ENCODE measurements at regions not wholly inside any gene's neighbourhood (a gene's known extent, or its start where the extent isn't known, plus 50 kb on each side); places are given as distances from the start of the nearest gene placed in this dataset.

DNA sequence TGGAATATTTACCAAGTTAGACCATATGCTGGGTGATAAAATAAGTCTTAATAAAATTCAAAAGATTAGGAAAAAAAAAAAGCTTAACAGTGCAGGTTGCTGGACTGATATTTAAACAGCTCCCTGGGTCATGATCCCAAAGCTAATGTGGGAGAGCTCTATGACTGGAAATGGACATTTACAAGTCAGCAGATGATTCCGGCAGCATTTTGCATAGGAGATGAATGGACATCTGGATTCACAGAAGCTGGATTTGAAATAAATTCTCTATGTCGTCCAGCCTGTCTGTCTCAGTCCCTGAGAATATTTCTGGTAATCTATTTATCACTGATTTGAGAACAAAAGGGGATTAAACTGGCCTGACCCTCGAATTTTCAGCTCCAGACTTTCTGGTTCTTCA lies 52.3 kb upstream of the KLHL25 start:
- no peak for DNase-seq (ENCODE audit: low read depth)

DNA sequence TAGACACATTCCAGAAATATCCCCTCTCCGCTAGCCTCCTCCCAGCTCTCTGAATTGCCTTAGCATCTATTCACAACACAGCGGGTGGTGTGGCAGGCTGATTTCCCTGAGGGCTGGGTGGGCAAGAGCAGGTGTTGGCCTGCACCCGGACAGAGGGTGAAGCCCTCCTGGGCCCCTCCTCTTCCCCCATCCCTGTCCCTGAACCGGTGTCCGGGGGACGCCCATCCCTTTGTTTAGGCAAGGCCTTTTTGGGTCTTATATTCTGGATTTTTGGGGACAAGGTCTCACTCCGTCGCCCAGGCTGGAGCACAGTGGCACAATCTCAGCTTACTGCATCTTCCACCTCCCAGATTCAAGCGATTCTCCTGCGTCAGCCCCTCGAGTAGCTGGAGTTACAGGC lies 55.2 kb upstream of the KLHL25 start:
- DNase-seq (ENCODE audit: low read depth), result no peak

DNA sequence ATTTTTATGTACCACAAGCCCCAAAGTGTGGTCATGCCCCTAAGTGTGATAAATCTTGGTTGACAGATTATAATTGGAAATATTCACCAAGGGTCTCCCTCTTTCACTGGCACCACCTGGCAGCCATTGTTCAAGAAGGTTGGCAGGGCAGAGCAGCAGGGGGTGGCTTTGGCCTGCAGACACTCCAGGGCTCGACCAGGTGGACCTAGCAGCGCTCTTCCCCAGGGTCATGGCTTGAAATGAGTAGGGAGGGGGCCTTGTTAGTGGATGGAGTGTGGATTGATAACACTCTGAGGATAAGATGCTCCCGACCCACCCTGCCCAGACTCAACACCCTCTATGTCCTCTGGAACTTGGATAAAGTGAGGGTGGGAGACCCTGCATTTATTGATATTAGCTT lies 58.2 kb upstream of the KLHL25 start:
- no peak for DNase-seq (ENCODE audit: low read depth)

DNA sequence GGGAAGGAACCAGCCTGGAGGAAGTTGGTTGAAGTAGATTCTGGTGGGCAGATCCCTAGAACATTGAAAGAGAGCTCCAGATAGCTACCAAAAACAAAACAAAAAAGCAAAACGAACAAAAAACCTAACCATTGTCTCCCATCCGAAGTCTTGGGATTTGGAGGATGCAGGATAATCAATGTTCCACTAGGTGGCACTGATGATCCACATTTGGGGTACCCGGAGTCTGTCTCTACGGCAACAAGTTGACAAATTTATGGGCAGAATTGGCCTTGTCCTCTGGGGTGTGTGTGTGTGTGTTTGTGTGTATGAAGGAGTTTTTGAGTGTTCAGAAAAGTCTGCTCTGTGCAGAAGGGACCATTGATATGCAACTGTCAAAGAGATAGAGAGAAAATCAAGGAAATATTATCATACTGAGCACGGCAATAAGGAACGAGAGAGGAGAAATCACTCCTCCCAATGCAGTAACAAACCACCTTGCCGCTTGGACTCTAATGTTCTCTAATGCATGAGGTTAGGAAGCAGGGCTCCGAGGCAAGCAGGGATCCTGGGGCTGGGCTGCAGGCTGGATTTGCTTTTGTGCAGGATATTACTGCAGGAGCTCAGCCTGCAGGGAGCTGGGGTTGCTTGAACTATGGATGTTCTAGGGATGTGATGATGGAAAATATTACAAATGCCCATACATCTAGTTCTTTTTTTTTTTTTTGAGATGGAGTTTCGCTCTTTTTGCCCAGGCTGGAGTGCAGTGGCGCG lies 59.8 kb upstream of the KLHL25 start:
- DNase-seq (ENCODE audit: low read depth), result peak; percentile 37

DNA sequence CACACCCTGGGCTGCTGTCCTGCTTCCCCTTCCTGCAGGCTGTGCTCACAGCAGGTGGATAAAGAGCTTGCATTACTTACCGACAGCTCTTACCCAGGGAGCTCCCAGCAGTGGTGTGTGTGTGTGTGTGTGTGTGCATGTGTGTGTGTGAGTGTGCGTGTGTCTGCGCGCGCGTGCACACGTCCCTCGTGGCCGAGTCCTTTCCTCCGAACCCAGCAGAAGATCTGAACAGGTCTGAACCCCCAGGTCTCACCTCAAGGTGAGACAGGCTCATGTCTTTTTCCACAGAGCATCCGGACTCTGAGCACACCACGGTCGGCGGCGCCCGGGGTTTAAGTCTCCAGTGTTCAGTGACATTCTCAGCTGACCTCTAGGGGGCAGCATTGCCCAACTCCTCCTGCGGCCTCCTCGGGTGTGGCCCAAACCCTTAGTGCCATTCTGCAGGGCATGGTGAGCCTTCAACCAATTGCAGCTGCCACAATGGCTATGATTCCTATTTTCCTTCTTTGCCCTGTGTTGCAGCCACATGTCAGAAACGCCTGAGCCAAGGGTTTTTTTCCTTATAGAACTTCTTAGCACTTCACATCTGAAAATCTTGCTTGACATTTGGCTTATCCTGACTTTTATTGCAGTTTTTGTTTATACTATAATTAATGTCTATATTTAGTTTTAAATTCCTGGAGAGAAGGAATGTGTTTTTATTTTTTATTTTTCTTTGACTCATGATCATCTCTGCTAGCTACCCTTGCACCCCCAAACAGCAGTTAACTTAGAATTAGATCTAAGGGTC lies 64.1 kb upstream of the KLHL25 start:
- peak; percentile 57 for DNase-seq (ENCODE audit: low read depth)

DNA sequence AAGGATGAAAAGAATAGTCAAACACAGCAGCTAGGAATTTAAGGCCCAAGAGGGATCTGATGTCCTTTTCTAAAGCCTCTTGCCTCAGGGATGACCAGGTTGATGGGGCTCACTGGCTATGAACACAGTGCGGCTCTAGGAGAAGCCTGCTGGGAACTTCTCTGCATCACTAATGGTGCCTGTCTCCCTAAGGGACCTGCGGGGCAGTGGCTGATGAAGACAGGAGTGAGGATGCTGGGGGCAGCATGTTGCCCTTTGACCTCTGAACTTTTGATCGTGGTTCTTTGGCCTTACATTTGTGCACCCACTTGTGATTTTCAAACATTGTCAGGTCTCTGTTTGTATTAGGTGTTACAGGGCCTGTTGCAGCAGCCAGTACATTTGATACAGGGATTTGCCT lies 64.9 kb upstream of the KLHL25 start:
- no peak for DNase-seq (ENCODE audit: low read depth)

DNA sequence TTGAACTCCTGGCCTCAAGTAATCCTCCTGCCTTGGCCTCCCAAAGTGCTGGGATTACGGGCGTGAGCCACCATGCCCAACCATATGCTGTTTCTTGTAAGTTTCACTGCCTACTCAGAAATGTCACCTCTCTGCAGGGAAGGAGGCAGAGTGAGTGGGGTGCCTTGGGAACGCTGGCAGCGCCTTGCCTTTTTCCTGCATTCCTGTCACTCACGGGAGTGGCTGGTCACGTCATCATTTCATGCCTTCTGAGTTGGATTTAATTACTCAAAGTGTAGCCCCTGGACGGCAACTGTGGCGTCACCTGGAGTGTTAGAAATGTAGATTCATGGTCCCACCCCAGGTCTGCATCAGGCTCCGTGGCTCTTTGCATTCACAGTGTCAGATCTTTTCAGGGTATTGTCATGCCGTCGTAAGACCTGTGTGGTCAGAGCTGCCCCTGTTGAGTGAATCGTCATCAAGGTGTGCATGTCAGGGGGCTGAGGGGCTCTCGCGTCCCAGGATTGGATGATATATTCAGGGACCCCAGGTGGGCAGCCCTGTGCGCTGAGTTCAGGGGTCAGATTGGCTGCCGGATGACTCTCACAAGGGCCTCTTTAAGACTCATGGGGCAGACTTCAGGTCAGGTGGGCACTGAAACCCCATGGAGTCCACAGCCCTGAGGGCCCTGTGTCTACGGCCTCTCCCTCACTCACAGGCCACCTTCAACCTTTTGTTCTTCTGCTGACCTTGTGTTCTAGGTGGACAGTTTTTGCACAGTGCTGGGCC lies 65.9 kb upstream of the KLHL25 start:
- no peak for DNase-seq (ENCODE audit: low read depth)

DNA sequence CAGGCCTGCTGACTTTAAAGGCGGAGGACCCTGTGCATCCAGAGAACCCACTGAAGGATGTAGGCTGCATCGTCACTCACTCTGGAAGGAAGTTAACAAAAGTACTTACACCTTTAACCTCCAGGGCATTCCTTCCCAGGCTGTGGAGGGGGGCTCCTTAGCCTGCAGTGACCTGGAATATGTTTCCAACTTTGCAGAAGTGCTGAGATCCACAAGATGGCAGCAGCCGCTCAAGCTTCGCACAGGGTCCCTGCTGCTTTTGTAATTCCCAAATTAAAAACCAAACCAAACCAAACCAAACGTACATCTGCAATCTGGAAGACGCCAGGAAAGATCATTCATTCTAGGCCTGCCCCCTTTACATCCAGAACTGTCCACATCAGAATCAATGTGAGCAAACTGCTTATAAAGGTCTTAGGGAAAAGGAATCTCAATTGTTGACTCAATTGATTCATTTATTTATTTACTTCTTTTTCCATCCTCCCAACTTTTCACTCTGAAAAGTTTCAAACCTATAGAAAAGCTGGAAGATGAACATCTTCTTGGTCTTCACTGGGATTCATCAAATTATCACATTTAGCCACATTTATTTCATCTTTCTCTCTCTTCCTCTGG lies 70.5 kb upstream of the KLHL25 start:
- no peak for DNase-seq (ENCODE audit: low read depth)

DNA sequence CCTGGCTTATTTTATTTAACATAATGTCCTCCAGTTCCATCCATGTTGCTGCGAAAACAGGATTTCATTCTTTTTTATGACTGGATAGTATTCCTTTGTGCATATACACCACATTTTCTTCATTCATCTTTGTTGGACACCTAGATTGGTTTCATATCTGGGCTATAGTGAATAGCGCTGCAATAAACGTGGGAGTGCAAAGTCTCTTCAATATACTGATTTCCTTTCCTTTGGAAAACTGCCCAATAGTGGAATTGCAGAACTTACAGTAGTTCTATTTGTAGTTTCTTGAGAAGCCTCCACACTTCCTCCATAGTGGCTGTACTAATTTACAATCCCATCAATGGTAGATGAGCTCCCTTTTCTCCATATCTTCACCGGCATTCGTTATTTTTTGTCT lies 72.5 kb upstream of the KLHL25 start:
- no peak for DNase-seq (ENCODE audit: low read depth)

DNA sequence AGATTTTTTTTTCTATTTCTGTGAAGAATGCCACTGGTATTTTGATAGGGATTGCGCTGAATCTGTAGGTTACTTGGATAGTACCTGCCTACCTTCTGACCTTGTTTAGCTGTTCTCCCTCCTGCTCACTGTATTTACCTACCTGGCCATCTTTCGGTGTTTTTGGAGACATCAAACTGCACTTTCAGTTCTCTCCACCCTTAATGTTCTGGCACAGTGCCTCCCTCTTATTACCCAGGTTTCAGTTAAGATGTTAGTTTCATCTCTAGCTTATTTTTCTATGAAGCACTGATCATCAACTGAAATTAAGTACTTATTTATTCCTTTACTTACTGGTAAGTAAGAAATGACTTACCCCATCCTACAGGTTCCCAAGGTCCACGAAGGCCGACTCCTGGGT lies 74.4 kb upstream of the KLHL25 start:
- DNase-seq (ENCODE audit: low read depth), result no peak

DNA sequence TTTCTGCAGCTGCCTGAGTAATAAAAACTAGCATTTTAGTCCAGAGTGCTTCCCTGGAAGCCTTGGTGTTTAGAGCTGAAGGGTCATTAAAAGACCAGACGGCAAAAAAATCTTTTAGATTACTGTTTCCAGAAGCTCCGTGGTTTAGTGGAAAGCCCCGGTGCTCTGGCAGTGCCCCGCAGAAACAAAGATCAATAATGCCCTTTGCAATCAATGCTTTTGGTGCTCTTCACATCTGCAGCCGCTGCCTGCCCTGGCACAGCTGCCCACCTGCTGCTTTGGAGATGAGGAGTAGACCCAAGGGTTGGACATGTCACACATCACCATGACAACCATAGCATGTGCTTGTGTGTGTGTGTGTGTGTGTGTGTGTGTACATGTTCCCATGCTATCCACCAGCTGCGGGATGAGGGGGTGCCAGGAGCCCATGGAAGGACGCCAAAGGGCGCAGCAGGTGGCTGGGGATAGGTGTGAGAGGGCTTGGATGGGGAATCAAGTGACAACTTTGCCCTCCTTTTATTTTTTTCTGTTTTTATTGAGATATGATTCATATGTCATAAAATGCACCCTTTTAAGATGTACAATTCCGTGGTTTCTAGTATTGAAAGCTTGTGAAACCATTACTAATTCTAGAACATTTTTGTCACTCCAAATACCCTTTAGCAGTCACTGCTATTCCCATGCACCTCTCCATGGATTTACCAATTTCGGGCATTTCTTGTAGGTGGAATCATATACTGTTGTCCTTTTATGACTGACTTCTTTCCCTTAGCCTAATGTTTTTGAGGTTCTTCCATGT lies 75.7 kb upstream of the KLHL25 start:
- DNase-seq (ENCODE audit: low read depth), result no peak

DNA sequence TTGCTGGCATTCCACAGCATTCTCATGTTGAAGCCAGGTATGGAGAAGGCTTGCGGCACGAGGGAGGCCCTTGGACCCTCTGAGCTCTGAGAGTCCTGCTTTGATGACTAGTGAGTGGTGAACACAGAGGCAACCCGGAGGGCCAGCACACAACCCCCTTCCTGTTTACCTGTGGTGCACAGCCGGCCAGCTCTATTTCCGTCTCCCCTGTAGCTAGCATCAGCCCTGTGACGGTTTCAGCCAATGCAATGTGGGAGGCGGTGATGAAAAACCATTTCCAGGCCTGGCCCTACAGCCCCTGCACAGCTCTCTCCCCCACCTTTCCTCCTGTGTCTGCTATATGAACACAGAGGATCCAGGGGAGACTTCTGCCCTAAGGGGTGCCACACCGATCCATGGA lies 76.8 kb upstream of the KLHL25 start:
- no peak for DNase-seq (ENCODE audit: low read depth)

DNA sequence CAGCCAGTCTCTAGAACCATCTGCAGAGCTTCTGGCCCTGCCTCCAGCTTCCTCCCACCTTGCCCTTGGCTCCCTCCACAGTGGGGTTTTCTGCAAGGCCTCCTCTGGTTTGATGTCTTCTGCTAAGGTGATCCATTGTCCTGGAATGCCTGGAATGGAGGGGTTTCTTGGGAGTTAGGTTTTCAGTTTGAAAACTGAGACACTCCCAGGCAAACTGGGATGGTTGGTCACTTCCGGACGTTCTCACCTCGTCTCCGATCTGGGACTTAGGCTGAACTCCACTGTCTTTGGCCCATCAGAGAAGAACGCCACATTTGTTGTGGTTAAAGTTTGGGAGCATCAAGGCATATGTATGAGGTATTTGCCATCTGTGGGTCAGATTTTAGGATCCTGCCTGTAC lies 77.4 kb upstream of the KLHL25 start:
- no peak for DNase-seq (ENCODE audit: low read depth)

DNA sequence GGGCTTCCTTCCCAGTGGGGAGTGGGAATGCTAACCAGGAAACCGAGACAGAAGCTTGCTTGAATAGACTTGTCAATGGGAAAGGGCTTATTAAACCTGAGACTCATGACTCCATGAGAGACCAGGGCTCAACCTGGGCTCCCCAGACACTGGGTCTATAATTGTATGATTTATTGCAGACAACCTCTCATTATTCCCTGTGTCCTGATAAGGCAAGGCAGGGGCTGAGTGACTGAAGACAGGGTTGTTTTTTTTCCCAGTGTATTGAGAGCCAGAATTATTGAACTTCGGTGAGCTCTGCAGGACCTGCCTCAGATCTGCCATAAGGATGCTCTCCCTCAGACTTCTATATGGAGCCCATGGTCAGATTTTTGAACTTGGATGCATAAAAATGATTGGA lies 79.5 kb upstream of the KLHL25 start:
- no peak for DNase-seq (ENCODE audit: low read depth)

DNA sequence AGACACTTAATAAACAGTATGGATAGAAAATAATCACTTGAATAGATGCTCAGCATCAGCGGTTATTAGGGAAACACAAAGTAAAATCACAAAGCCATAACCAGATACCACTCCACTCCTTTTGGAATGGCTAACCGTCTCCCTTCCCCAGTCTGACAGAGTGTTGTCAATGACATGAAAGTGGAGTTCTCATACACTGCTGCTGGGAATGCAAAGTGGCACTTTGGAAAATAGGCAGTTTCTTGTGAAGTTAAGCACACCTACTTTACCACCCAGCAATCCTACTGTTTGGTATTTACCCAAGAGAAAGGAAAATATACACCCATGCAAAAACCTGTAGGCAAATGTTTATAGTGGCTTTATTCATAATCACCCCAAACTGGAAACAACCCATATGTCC lies 81.0 kb upstream of the KLHL25 start:
- no peak for DNase-seq (ENCODE audit: low read depth)

DNA sequence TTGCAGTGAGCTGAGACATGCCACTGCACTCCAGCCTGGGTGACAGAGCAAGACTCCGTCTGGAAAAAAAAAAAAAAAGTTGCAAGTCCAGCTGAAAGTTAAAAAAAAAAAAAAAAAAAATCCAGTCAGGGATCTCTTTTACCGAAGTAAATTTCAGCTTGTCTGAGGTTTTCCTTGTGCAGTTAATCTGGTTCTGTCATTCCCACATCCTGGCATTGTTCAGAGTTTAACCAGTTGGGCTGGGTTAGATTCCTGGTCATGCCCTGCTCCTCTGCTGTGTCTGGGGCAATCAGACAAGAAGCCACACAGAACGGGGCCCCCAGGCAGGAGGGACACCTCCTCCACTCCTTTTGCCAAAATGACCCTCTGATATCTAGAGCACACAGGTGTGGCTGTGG lies 84.1 kb upstream of the KLHL25 start:
- no peak for DNase-seq (ENCODE audit: low read depth)

DNA sequence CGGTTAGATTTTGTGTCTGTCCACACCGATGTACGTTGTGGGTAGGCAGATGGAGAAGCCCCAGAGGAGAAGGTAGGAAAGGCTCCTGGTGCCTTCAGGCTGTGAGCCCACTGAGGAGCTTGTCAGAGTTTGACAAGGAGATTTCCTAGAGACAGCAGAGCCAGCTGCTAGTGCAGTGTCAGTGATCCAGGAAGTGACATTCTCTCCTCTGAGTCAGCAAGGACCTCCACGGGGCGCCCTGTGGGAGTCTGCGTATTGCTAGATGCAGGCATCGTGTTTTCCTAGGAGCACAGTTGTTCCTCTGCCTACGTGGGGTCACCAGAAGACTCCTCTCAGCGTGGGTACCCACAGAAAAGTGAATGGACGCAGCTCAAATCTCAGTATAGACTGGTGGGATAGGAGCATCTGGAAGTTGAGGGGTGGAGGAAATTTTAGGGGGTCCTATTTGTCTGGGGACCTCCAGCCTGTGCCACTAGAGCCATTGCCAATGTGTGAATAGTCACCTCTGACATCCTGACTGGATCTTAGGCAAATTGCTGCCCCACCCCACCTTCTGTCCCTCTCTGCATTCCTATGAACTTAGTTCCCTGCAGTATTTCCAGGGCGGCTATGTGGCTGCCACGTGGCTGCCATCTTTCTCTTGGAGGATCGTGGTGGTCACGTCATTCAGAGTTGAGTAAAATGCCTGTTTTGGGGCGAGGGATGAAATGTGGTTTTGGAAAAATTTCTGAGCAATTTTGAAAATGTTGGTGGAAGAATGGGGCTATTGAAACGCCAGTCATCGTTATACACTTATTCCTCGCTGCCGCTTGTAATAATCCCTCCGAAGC lies 84.8 kb upstream of the KLHL25 start:
- DNase-seq (ENCODE audit: low read depth), result no peak

DNA sequence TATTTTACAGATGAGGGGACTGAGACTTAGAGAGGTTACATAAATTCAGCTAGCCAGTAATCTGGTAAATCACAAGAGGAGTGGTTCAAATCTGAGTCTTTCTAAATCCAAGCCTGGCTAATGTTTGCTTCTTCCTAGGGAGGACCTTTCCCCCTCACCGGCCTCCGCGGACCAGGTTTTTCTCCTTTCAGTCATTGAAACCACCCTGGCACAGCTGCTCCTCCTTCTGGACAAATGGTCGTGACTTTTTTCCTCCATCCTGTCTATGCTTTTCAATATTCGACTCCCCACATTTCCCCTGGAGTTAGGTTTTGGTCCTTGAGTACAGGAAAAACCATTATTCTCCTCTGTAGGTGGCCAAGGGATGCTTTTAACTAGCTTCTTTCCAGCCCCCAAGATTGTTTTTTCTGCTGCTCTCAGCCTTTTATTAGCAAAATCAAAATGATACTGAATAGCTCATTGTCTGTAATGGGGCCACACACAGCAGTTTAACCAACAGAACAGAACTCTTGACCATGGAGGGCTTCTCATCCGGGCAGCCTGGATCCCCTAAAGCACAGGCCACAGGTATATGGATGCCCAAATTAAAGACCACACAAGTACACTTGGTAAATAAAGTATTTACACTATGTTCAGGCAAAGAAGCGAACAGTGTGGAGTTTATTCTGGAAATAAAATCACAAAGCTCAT lies 85.9 kb upstream of the KLHL25 start:
- DNase-seq (ENCODE audit: low read depth), result no peak

DNA sequence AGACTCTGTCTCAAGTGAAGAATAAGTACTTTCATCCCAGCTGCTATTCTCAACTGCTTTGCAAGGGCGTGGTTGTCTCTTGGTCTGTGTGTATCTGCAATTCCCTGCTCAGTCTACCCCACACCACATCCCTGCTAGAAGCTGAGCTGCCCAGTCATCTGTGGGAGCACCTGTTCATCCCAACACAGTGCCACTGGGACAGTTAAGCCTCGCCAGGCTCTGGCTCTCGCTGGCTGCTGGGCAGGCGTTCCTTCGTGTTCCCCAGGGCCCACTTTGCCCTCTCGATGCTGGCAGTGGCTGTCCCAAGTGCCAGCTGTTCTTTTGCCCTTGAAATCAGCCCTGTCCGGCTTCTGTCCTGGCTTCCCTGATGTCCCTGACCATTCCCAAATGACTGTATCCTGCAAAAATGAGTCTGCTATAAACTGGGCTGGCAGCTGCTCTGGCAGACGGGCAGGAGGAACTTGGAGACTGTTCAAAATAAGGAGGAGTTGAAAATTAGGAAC lies 91.6 kb upstream of the KLHL25 start:
- DNase-seq (ENCODE audit: low read depth), result no peak

All from stimulated activated CD4-positive, alpha-beta T cell treated with anti-CD3 and anti-CD28 coated beads, Interleukin-2, amount 100 ng/mL, for 4 hours (primary cell).